ENCODE measurements at regions not wholly inside any gene's neighbourhood (a gene's known extent, or its start where the extent isn't known, plus 50 kb on each side); places are given as distances from the start of the nearest gene placed in this dataset.

GRCh38 chr2:130252880-130253645 lies 54.8 kb upstream of the TUBA3E start:
- TF ChIP-seq CTCF (conservative IDR thresholded peaks at IDR 0.05; ENCODE audit: low read depth, low read length) (no peak), EZH2 (IDR thresholded peaks at IDR 0.05; ENCODE audit: low read length, unreplicated experiment) (no peak), EZH2phosphoT487 (IDR thresholded peaks at IDR 0.05; ENCODE audit: borderline replicate concordance, low read length) (no peak)

All from PC-3 (cell line).